HEK293 (cell line): ENCODE measurements at regions not wholly inside any gene's neighbourhood (a gene's known extent, or its start where the extent isn't known, plus 50 kb on each side); places are given as distances from the start of the nearest gene placed in this dataset.

Experiments used
- CTCF ChIA-PET: fragments of 350-600 bp; formaldehyde crosslinking; extraction: SDS; loops from one replicate; lab custom pipeline; 2021; ENCODE audit warnings: antibody characterized with exemption; lab: Yijun Ruan, JAX
- POLR2A ChIA-PET: fragments of 300-600 bp; formaldehyde crosslinking; extraction: SDS; loops from one replicate; lab custom pipeline; 2020; ENCODE audit warnings: antibody characterized with exemption, inconsistent platforms; lab: Yijun Ruan, JAX
- H3K27ac ChIP-seq: fragments of 200-500 bp; sonication (Bioruptor generic); 2 replicates; pipeline ENCODE4 v1.5.1; 2014; ENCODE audit warnings: low read depth, low read length, control low read depth, inconsistent platforms; ENCODE audit errors: extremely low read depth
- H3K36me3 ChIP-seq, 2 experiments: fragments of 200-500 bp in 1 of 2; sonication (Bioruptor generic) in 1 of 2; 1 replicate in 1 of 2; 2 replicates in 1 of 2; pipeline ENCODE4 v1.5.1; 2014 to 2017; ENCODE audit warnings: inconsistent platforms in 2 of 2, low read length in 2 of 2; ENCODE audit not compliant: control insufficient read depth in 2 of 2, insufficient read depth in 1 of 2
- H3K4me1 ChIP-seq: fragments of 200-500 bp; sonication (Bioruptor generic); 2 replicates; pipeline ENCODE4 v1.5.1; 2014; ENCODE audit warnings: mild to moderate bottlenecking, low read length, inconsistent platforms; ENCODE audit not compliant: control insufficient read depth, insufficient read depth
- H3K4me3 ChIP-seq: 2 replicates; pipeline ENCODE4 v1.5.1; 2011; ENCODE audit warnings: low read depth, mild to moderate bottlenecking, control low read depth, low read length, moderate library complexity
- H3K9me3 ChIP-seq: fragments of 200-500 bp; sonication (Bioruptor generic); 2 replicates; pipeline ENCODE4 v1.5.1; 2014; ENCODE audit warnings: low read depth, low read length, inconsistent platforms; ENCODE audit not compliant: control insufficient read depth, insufficient read depth
- GLIS1 ChIP-seq: fragments of 450-650 bp; formaldehyde crosslinking; IDR thresholded peaks from 2 replicates; pipeline ENCODE4 v1.5.1; 2016; ENCODE audit warnings: missing biosample characterization, missing genetic modification characterization
- HOXD13 ChIP-seq: sonication (generic); formaldehyde crosslinking; IDR thresholded peaks from 2 replicates; pipeline ENCODE4 v1.8.0; 2022; ENCODE audit warnings: missing genetic modification reagents, borderline replicate concordance
- OVOL3 ChIP-seq: fragments of 450-650 bp; formaldehyde crosslinking; IDR thresholded peaks from 2 replicates; pipeline ENCODE4 v1.5.1; 2016; ENCODE audit warnings: missing biosample characterization, missing genetic modification characterization
- PRDM10 ChIP-seq: fragments of 450-650 bp; formaldehyde crosslinking; IDR thresholded peaks from 2 replicates; pipeline ENCODE4 v1.5.1; 2016; ENCODE audit warnings: missing biosample characterization, missing genetic modification characterization
- TCF7L2 ChIP-seq: IDR thresholded peaks from 2 replicates; pipeline ENCODE4 v1.6.1; 2011; ENCODE audit warnings: low read depth, mild to moderate bottlenecking, inconsistent platforms, low read length, moderate library complexity, borderline replicate concordance
- TRIM28 ChIP-seq: IDR thresholded peaks from 2 replicates; pipeline ENCODE4 v1.6.1; 2011; ENCODE audit warnings: low read length, control low read depth, borderline replicate concordance
- ZBTB10 ChIP-seq: fragments of 450-650 bp; formaldehyde crosslinking; IDR thresholded peaks from 2 replicates; pipeline ENCODE4 v1.5.1; 2016; ENCODE audit warnings: missing biosample characterization, missing genetic modification characterization
- ZBTB26 ChIP-seq: fragments of 450-650 bp; formaldehyde crosslinking; optimal IDR thresholded peaks from 2 replicates; pipeline ENCODE3; 2016; ENCODE audit warnings: missing biosample characterization, mild to moderate bottlenecking, missing genetic modification characterization
- ZFP37 ChIP-seq: fragments of 450-650 bp; formaldehyde crosslinking; IDR thresholded peaks from 2 replicates; pipeline ENCODE4 v1.5.1; 2016; ENCODE audit warnings: missing biosample characterization, missing genetic modification characterization
- ZNF114 ChIP-seq: fragments of 450-650 bp; formaldehyde crosslinking; IDR thresholded peaks from 2 replicates; pipeline ENCODE4 v1.5.0; 2017; ENCODE audit warnings: missing biosample characterization, missing genetic modification characterization
- ZNF121 ChIP-seq: fragments of 450-650 bp; formaldehyde crosslinking; IDR thresholded peaks from 2 replicates; pipeline ENCODE4 v1.5.1; 2016; ENCODE audit warnings: missing biosample characterization, missing genetic modification characterization
- ZNF140 ChIP-seq: fragments of 450-650 bp; formaldehyde crosslinking; IDR thresholded peaks from 2 replicates; pipeline ENCODE4 v1.5.1; 2016; ENCODE audit warnings: missing biosample characterization, missing genetic modification characterization
- ZNF175 ChIP-seq: fragments of 450-650 bp; formaldehyde crosslinking; IDR thresholded peaks from 2 replicates; pipeline ENCODE4 v1.5.1; 2016; ENCODE audit warnings: missing biosample characterization, missing genetic modification characterization
- ZNF223 ChIP-seq: fragments of 450-650 bp; formaldehyde crosslinking; IDR thresholded peaks from 2 replicates; pipeline ENCODE4 v1.5.1; 2016; ENCODE audit warnings: missing biosample characterization, missing genetic modification characterization
- ZNF24 ChIP-seq: fragments of 450-650 bp; formaldehyde crosslinking; IDR thresholded peaks from 2 replicates; pipeline ENCODE4 v1.5.1; 2016; ENCODE audit warnings: missing biosample characterization, missing genetic modification characterization
- ZNF26 ChIP-seq: fragments of 450-650 bp; formaldehyde crosslinking; IDR thresholded peaks from 2 replicates; pipeline ENCODE4 v1.5.1; 2016; ENCODE audit warnings: missing biosample characterization, missing genetic modification characterization
- ZNF302 ChIP-seq: fragments of 450-650 bp; formaldehyde crosslinking; IDR thresholded peaks from 2 replicates; pipeline ENCODE4 v1.5.1; 2016; ENCODE audit warnings: missing biosample characterization, missing genetic modification characterization, low read depth
- ZNF391 ChIP-seq: fragments of 450-650 bp; formaldehyde crosslinking; IDR thresholded peaks from 2 replicates; pipeline ENCODE4 v1.5.1; 2016; ENCODE audit warnings: low read depth, missing biosample characterization, missing genetic modification characterization, borderline replicate concordance
- ZNF514 ChIP-seq: fragments of 450-650 bp; formaldehyde crosslinking; IDR thresholded peaks from 2 replicates; pipeline ENCODE4 v1.5.1; 2016; ENCODE audit warnings: missing biosample characterization, missing genetic modification characterization
- ZNF521 ChIP-seq: fragments of 450-650 bp; formaldehyde crosslinking; IDR thresholded peaks from 2 replicates; pipeline ENCODE4 v1.5.1; 2017; ENCODE audit warnings: missing biosample characterization, mild to moderate bottlenecking, missing genetic modification characterization
- ZNF561 ChIP-seq: fragments of 450-650 bp; IDR thresholded peaks from 2 replicates; pipeline ENCODE4 v1.5.1; 2018; ENCODE audit warnings: missing biosample characterization, missing genetic modification characterization, borderline replicate concordance
- ZNF610 ChIP-seq: fragments of 450-650 bp; formaldehyde crosslinking; IDR thresholded peaks from 2 replicates; pipeline ENCODE4 v1.5.1; 2016; ENCODE audit warnings: missing biosample characterization, missing genetic modification characterization, borderline replicate concordance
- ZNF629 ChIP-seq: fragments of 450-650 bp; formaldehyde crosslinking; IDR thresholded peaks from 2 replicates; pipeline ENCODE4 v1.5.1; 2017; ENCODE audit warnings: missing biosample characterization, missing genetic modification characterization
- ZNF660 ChIP-seq: fragments of 450-650 bp; IDR thresholded peaks from 2 replicates; pipeline ENCODE4 v1.5.1; 2018; ENCODE audit warnings: missing biosample characterization, mild to moderate bottlenecking, missing genetic modification characterization
- ZNF704 ChIP-seq: fragments of 450-650 bp; formaldehyde crosslinking; IDR thresholded peaks from 2 replicates; pipeline ENCODE4 v1.5.1; 2016; ENCODE audit warnings: missing biosample characterization, missing genetic modification characterization
- ZNF747 ChIP-seq: fragments of 450-650 bp; formaldehyde crosslinking; IDR thresholded peaks from 2 replicates; pipeline ENCODE4 v1.5.1; 2016; ENCODE audit warnings: missing biosample characterization, missing genetic modification characterization
- ZNF776 ChIP-seq: fragments of 450-650 bp; formaldehyde crosslinking; IDR thresholded peaks from 2 replicates; pipeline ENCODE4 v1.5.0; 2017; ENCODE audit warnings: missing biosample characterization, missing genetic modification characterization, borderline replicate concordance
- ZNF837 ChIP-seq: fragments of 450-650 bp; formaldehyde crosslinking; IDR thresholded peaks from 2 replicates; pipeline ENCODE4 v1.5.1; 2016; ENCODE audit warnings: missing biosample characterization, missing genetic modification characterization

- H3K27ac ChIP-seq, result no peak overlapping the region
- H3K4me1 ChIP-seq, result peaks cover 5% of the 10 kb centered on the region
- TF ChIP-seq ZNF302 (no peak), ZNF747 (no peak), ZNF140 (tag by site-specific recombination) (no peak), ZNF837 (tag by site-specific recombination) (no peak), ZBTB10 (tag by site-specific recombination) (no peak), ZNF776 (no peak), ZNF561 (tag by site-specific recombination) (no peak), ZNF521 (tag by site-specific recombination) (no peak), PRDM10 (tag by site-specific recombination) (no peak), ZNF514 (no peak), HOXD13 (CRISPR knock-in tag) (no peak), ZBTB26 (tag by site-specific recombination) (no peak), ZFP37 (tag by site-specific recombination) (no peak), ZNF610 (no peak), ZNF114 (tag by site-specific recombination) (no peak), ZNF223 (tag by site-specific recombination) (no peak), OVOL3 (tag by site-specific recombination) (no peak), ZNF175 (tag by site-specific recombination) (no peak), ZNF629 (tag by site-specific recombination) (no peak)
- no peaks in the 10 kb centered on the region for H3K9me3 ChIP-seq
- ChIA-PET CTCF (interaction anchor here (0.7 kb wide), 1 partner anchor 848 kb away, joined by 4 read pairs; no protein-coding TSS in a partner anchor), POLR2A (no interaction called here)
- no peaks in the 10 kb centered on the region for H3K36me3 ChIP-seq
- H3K4me3 ChIP-seq, result no peak overlapping the region
These were observed 283.5 kb upstream of the NEBL start for GRCh38 chr10:21180604-21181003.

- Histone ChIP-seq H3K27ac (no peak overlapping the region), H3K9me3 (no peaks in the 10 kb centered on the region), H3K4me3 (no peak overlapping the region), H3K4me1 (peaks cover 2% of the 10 kb centered on the region; the same call in 1 of the 2 replicates), H3K36me3 (no peaks in the 10 kb centered on the region)
- ChIA-PET POLR2A (interaction anchor here (0.5 kb wide), 1 partner anchor 286 kb away, joined by 7 read pairs; no protein-coding TSS in a partner anchor), CTCF (no interaction called here)
- no peak for TF ChIP-seq ZNF660 (tag by site-specific recombination)
- TF ChIP-seq ZNF26, result no peak
- no peak for TF ChIP-seq ZNF302
- no peak for TF ChIP-seq ZNF704 (tag by site-specific recombination)
- no peak for TF ChIP-seq ZNF121 (tag by site-specific recombination)
- no peak for TF ChIP-seq ZNF391 (tag by site-specific recombination)
- TF ChIP-seq TRIM28, result no peak
- no peak for TF ChIP-seq ZNF24 (tag by site-specific recombination)
- TF ChIP-seq TCF7L2, result no peak
- TF ChIP-seq GLIS1 (tag by site-specific recombination), result no peak
These were observed 279.9 kb upstream of the NEBL start for GRCh38 chr10:21176934-21177480.
